AG10803 (cell line): ENCODE measurements at regions not wholly inside any gene's neighbourhood (a gene's known extent, or its start where the extent isn't known, plus 50 kb on each side); places are given as distances from the start of the nearest gene placed in this dataset.

Source experiments
- DNase-seq: peaks from one replicate; pipeline ENCODE4 v3.0.0; 2010; ENCODE audit warnings: low read depth
- H3K4me3 ChIP-seq: 2 replicates; pipeline ENCODE4 v1.5.1; 2011; ENCODE audit warnings: mild to moderate bottlenecking, low read length, control low read depth
- TF ChIP-seq, protein P1 (sequence below): conservative IDR thresholded peaks from 2 replicates; pipeline ENCODE4 v1.5.1; 2011; ENCODE audit warnings: mild to moderate bottlenecking, low read length, control low read depth, inconsistent platforms

DNA sequence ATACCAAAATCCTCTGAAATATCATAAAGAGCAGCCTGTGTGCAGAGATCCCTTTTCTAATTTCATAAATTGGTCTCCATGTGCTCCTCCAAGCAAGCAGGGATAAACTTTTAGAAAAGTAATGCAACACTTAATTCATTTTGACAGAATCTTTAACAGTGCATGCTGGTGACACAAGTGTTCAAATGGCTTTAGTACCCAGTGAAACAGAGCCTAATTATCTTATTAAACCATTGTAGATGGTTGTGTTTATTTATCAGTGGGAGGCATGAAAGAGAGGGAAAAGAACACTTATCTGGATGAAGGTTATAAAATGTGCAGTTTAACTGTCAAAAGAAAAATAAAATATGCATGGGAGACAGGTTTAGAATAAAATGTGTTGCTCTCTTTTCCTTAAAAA is 945.0 kb upstream of the PCDH20 start:
- H3K4me3 ChIP-seq, result no peak overlapping the region
- no peak for DNase-seq
- TF ChIP-seq, protein P1, sequence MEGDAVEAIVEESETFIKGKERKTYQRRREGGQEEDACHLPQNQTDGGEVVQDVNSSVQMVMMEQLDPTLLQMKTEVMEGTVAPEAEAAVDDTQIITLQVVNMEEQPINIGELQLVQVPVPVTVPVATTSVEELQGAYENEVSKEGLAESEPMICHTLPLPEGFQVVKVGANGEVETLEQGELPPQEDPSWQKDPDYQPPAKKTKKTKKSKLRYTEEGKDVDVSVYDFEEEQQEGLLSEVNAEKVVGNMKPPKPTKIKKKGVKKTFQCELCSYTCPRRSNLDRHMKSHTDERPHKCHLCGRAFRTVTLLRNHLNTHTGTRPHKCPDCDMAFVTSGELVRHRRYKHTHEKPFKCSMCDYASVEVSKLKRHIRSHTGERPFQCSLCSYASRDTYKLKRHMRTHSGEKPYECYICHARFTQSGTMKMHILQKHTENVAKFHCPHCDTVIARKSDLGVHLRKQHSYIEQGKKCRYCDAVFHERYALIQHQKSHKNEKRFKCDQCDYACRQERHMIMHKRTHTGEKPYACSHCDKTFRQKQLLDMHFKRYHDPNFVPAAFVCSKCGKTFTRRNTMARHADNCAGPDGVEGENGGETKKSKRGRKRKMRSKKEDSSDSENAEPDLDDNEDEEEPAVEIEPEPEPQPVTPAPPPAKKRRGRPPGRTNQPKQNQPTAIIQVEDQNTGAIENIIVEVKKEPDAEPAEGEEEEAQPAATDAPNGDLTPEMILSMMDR, result no peak

DNA sequence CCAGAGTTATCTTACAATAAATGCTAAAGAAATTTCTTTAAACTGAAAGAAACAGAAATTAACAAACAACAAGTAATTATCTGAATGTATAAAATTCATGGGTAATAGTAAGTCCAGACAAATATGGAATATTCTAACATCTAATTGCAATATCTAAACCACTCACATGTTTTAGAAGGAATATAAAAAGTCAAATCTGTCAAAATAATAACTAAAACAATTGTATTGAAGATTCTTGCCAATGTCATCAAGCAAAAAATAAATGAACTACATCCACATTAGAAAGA is 942.9 kb upstream of the PCDH20 start:
- TF ChIP-seq, protein P1, result no peak
- H3K4me3 ChIP-seq, result no peak overlapping the region
- DNase-seq, result no peak

DNA sequence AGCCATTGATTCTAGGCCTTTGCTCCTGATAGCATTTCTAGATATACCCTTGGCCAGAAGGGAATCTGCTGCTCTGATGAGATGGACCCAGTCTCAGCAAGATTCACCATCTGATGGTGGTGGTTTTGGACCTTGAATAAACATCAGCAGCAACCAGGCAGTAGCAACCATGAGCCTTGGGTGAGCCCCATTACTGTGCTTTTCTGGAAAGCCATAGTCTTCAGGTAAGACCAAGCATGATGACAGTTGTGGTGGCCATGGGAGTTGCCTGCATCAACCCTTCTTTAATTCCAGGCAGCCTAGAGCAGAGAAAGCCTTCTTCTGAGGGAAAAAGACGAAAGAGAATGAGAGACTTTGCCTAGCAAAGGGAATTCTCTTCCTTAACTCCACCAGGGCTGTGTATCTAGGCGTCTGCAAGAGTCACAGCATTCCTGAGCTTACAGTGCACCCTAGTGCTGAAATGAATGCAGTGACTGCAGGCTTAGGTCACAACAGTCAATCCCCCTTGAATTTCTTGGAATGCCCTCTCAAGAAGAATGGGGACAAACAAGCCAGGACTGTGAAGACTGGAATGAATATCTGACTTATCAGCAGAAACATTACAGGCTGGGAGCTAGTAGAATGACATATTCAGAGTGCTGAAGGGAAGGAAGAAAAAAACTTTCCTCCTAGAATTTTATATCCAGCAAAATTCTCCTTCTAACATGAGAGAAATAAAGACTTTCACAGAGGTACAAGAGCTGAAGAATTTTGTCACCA is 942.4 kb upstream of the PCDH20 start:
- peak; percentile 12 for DNase-seq
- TF ChIP-seq, protein P1, result peak; percentile 36

DNA sequence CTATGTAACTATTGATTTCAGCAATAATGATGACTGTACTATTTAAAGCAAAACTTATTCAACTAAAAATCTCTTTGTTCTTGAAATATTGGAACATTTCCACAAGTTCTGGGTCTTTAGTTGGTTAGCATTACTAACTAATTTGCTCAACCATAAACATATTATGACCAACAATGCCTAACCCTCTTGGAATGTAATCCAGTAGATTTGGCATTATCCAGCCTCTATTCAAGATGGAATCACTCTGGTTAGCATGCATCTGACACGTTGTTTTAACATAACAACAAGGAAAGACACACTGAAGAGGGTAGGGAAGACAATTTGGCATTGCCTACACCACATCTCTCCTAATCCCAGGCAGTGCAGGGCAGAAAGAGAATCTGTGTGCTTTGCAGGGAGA is 941.3 kb upstream of the PCDH20 start:
- no peak for DNase-seq
- TF ChIP-seq, protein P1, result no peak
- no peak overlapping the region for H3K4me3 ChIP-seq

More for the DNA sequence above, 942.4 kb upstream of the PCDH20 start:
- no peak overlapping the region for H3K4me3 ChIP-seq

DNA sequence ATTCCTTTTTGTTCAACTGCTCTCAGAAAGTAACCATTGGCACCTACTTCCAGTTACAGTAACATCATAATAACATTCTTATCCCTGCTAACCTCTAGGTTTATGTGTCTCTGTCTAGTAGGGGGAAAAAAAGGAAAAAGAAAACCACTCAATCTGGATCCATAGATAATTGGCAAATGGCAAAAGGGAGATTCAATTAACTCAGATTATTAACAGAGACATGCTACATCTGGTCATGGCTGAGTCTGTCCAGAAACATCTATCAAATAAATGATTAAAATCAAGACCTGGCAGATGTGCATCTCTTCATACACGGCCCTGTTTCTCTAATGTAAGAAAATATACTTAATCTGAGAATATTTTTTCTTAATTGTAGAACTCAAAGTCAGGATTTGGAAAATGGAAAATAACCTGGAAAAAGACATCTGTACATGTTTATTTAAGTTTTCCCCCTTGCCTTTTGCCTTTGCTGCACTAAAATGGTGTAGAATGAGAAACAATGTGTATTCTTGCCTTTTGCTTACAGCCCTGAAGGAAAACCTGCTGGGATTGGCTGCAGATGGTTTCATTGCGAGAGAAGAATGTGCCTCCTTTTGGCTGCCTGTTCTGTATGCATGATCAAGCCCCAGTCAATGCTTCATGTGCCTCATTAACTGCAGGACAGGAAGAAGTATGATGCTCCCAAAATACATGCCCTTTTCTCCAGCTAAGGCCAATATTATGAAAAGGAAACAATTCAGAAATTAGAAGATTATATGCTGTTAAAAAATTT is 921.6 kb upstream of the PCDH20 start:
- TF ChIP-seq, protein P1, result no peak
- no peak overlapping the region for H3K4me3 ChIP-seq
- DNase-seq, result no peak

DNA sequence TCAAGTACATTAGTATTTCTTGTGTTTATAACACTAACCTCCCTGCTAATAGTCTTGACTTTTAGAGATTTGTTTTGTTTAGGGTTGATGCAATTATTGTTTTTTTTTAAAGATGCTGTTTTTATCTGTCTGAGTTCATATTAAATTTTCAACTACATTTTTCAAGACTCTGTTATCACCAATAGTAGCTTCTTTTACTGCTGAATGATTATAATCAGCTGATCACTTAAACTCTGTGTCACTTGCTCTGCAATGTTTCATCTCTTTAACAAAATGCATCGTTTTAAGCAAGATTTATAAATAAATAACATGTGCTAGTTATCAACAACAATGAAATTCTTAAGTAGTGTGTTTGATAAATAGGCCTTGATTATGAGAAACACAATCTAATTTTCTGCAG is 920.9 kb upstream of the PCDH20 start:
- DNase-seq, result no peak
- TF ChIP-seq, protein P1, result no peak
- H3K4me3 ChIP-seq, result no peak overlapping the region

DNA sequence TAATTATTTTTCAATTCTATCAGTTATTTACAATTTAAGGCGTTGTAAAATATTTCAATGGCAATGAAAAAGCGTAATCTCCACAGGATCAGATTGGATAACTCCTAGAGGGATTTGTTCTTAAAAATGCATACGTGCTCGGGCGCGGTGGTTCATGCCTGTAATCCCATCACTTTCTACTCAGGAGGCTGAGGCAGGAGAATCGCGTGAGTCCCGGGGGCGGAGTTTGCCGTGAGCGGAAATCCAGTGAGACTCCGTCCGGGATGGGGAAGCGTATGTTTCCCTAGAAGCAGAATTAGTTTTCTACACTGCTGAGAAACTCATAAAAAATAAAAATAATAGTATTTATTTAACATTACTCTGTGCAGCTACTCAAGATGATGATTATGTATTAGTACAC is 917.8 kb upstream of the PCDH20 start:
- H3K4me3 ChIP-seq, result no peak overlapping the region
- TF ChIP-seq, protein P1, result no peak
- no peak for DNase-seq
